ENCODE measurements at regions not wholly inside any gene's neighbourhood (a gene's known extent, or its start where the extent isn't known, plus 50 kb on each side); places are given as distances from the start of the nearest gene placed in this dataset.

- no peak for TF ChIP-seq CTCF (IDR thresholded peaks at IDR 0.05; ENCODE audit: insufficient read depth, low read length)
- no peak for TF ChIP-seq REST (IDR thresholded peaks at IDR 0.05; ENCODE audit: insufficient replicate concordance, low read depth)
- no peak for TF ChIP-seq POLR2AphosphoS5 (IDR thresholded peaks at IDR 0.05; ENCODE audit: low read depth)
- TF ChIP-seq SPI1 (IDR thresholded peaks at IDR 0.05; ENCODE audit: borderline replicate concordance, low read depth): no peak
Measured at GRCh38 chr2:191607096-191607495, 70.8 kb upstream of the NABP1 start.

Data from HL-60 (cell line).